Neural cell (in vitro differentiated cells): ENCODE measurements at regions not wholly inside any gene's neighbourhood (a gene's known extent, or its start where the extent isn't known, plus 50 kb on each side); places are given as distances from the start of the nearest gene placed in this dataset.

Source experiments
- H2AFZ ChIP-seq: fragments of 200-600, 300-800 bp; sonication (generic), shearing (Covaris generic); 2 replicates; pipeline ENCODE4 v1.6.0; 2014; ENCODE audit warnings: low read depth, mild to moderate bottlenecking, antibody characterized with exemption, low read length, moderate library complexity
- H3F3A ChIP-seq: fragments of 200-600 bp; shearing (Covaris generic); 2 replicates; pipeline ENCODE4 v1.6.1; 2016; ENCODE audit warnings: mild to moderate bottlenecking, moderate library complexity, mixed read lengths, antibody characterized with exemption, low read length; ENCODE audit not compliant: insufficient read depth, poor library complexity, severe bottlenecking
- H3K27ac ChIP-seq: fragments of 200-600, 300-800 bp; sonication (generic), shearing (Covaris generic); 2 replicates; pipeline ENCODE4 v1.5.1; 2014; ENCODE audit warnings: mild to moderate bottlenecking, low read length, moderate library complexity
- H3K27me3 ChIP-seq: fragments of 300-800, 200-600 bp; sonication (generic), shearing (Covaris generic); 2 replicates; pipeline ENCODE4 v1.6.0; 2014; ENCODE audit warnings: mild to moderate bottlenecking, low read depth, low read length, moderate library complexity; ENCODE audit not compliant: insufficient read depth
- H3K36me3 ChIP-seq: fragments of 300-800, 200-600 bp; sonication (generic), shearing (Covaris generic); 2 replicates; pipeline ENCODE4 v1.5.1; 2014; ENCODE audit warnings: mild to moderate bottlenecking, antibody characterized with exemption, low read length, moderate library complexity; ENCODE audit not compliant: insufficient read depth
- H3K4me2 ChIP-seq: fragments of 300-800, 200-600 bp; sonication (generic), shearing (Covaris generic); 2 replicates; pipeline ENCODE4 v1.6.0; 2014; ENCODE audit warnings: mild to moderate bottlenecking, low read length
- H3K4me3 ChIP-seq: fragments of 300-800, 200-600 bp; sonication (generic), shearing (Covaris generic); 2 replicates; pipeline ENCODE4 v1.5.1; 2014; ENCODE audit warnings: mild to moderate bottlenecking, low read length, moderate library complexity
- H3K79me2 ChIP-seq: fragments of 200-600 bp; shearing (Covaris generic); replicated peaks from 2 replicates; pipeline ENCODE4 v1.6.0; 2014; ENCODE audit warnings: mild to moderate bottlenecking, low read length, moderate library complexity; ENCODE audit not compliant: insufficient read depth
- H3K9ac ChIP-seq: fragments of 300-800, 200-600 bp; sonication (generic), shearing (Covaris generic); 2 replicates; pipeline ENCODE4 v1.6.1; 2016; ENCODE audit warnings: mild to moderate bottlenecking, low read length, mixed read lengths
- H3K9me2 ChIP-seq: fragments of 200-600 bp; shearing (Covaris generic); 2 replicates; pipeline ENCODE4 v1.6.1; 2016; ENCODE audit warnings: mild to moderate bottlenecking, low read length, mixed read lengths; ENCODE audit not compliant: insufficient read depth
- H3K9me3 ChIP-seq: fragments of 200-600, 300-800 bp; sonication (generic), shearing (Covaris generic); 2 replicates; pipeline ENCODE4 v1.6.1; 2016; ENCODE audit warnings: mild to moderate bottlenecking, mixed run types, low read length, moderate library complexity, mixed read lengths
- H4K20me1 ChIP-seq: fragments of 200-600 bp; shearing (Covaris generic); 2 replicates; pipeline ENCODE4 v1.6.1; 2016; ENCODE audit warnings: mild to moderate bottlenecking, mixed run types; ENCODE audit not compliant: insufficient read depth
- CTCF ChIP-seq: fragments of 450-650 bp; IDR thresholded peaks from 2 replicates; pipeline ENCODE4 v1.5.1; 2014; ENCODE audit warnings: antibody characterized with exemption, mild to moderate bottlenecking, moderate library complexity; ENCODE audit not compliant: poor library complexity, severe bottlenecking
- EP300 ChIP-seq: fragments of 450-650 bp; conservative IDR thresholded peaks from 2 replicates; pipeline ENCODE4 v1.6.1; 2014; ENCODE audit warnings: antibody characterized with exemption, mild to moderate bottlenecking, moderate library complexity; ENCODE audit not compliant: poor library complexity, severe bottlenecking
- EZH2 ChIP-seq: fragments of 200-600, 300-800 bp; shearing (Covaris generic), sonication (generic); IDR thresholded peaks from 2 replicates; pipeline ENCODE4 v1.6.1; 2014; ENCODE audit warnings: antibody characterized with exemption, low read length, borderline replicate concordance, mild to moderate bottlenecking; ENCODE audit not compliant: insufficient read depth, poor library complexity, severe bottlenecking
- MXI1 ChIP-seq: fragments of 450-650 bp; conservative IDR thresholded peaks from 2 replicates; pipeline ENCODE4 v1.6.1; 2014; ENCODE audit warnings: antibody characterized with exemption, mild to moderate bottlenecking; ENCODE audit not compliant: poor library complexity, severe bottlenecking
- POLR2AphosphoS5 ChIP-seq: IDR thresholded peaks from 2 replicates; pipeline ENCODE4 v1.6.1; 2012
- RAD21 ChIP-seq: fragments of 450-650 bp; conservative IDR thresholded peaks from 2 replicates; pipeline ENCODE4 v1.6.1; 2014; ENCODE audit warnings: antibody characterized with exemption, mild to moderate bottlenecking, moderate library complexity
- SMC3 ChIP-seq: fragments of 450-650 bp; conservative IDR thresholded peaks from 2 replicates; pipeline ENCODE4 v1.6.1; 2014; ENCODE audit warnings: antibody characterized with exemption, mild to moderate bottlenecking, moderate library complexity; ENCODE audit not compliant: poor library complexity
- TAF1 ChIP-seq: IDR thresholded peaks from 2 replicates; pipeline ENCODE4 v1.6.1; 2012; ENCODE audit warnings: low read depth
- TF ChIP-seq, protein P1 (sequence below): IDR thresholded peaks from 2 replicates; pipeline ENCODE4 v1.6.1; 2012; ENCODE audit warnings: borderline replicate concordance

DNA sequence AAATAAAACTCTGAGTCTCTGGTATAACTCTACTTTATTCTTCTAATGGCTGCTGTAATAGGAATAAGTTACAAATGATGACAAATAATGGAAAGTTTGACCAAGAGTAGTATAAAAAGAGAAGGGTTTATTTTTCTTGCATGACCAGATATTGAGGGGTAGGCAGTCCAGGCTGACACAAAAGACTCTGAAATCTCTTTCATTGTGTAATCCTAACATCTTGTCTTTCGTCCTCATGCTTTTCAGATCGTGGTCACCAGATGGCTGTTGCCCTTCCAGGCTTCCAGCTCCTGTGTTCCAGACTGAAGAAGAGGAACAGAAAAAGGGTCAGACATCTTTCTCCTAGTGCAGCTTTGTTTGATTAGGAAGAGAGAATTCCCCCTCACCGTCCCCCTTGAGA is 176.9 kb upstream of the GK2 start:
- Histone ChIP-seq H3K27me3 (no peaks in the 10 kb centered on the region), H3K9me3 (no peaks in the 10 kb centered on the region), H3K4me2 (no peak overlapping the region), H2AFZ (no peak overlapping the region), H3F3A (no peaks in the 10 kb centered on the region), H3K4me3 (no peak overlapping the region), H3K9ac (no peak overlapping the region), H3K36me3 (no peaks in the 10 kb centered on the region), H4K20me1 (no peaks in the 10 kb centered on the region), H3K9me2 (no peaks in the 10 kb centered on the region), H3K79me2 (no peaks in the 10 kb centered on the region), H3K27ac (no peak overlapping the region)
- TF ChIP-seq CTCF, result no peak

GRCh38 chr4:79584352-79584751 is 176.3 kb upstream of the GK2 start:
- no peak overlapping the region for H3K4me3 ChIP-seq

DNA sequence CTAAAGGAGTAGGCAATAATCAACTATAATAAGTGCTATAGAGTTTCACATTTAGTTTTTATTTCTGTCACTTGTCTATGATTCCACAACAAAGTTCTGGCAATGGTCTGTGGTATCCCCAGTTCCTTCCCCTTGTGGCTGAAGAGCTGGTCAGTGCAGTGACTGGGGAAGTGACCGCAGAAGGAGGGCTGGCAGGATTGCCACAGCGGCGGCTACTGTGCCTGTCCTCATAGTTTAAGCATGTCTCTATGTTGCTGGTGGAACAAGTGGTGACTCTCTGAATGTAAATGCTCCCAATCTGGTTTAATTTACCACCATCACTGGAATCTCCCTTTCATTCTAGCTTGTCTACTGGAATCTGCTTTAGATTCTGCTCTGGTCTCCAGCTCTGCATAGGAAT is 170.6 kb upstream of the GK2 start:
- Histone ChIP-seq H3K4me2 (no peak overlapping the region), H3K4me3 (no peak overlapping the region), H3K9me2 (no peaks in the 10 kb centered on the region), H3K9me3 (no peaks in the 10 kb centered on the region), H3F3A (no peaks in the 10 kb centered on the region), H3K79me2 (no peaks in the 10 kb centered on the region), H3K27ac (no peak overlapping the region), H4K20me1 (no peaks in the 10 kb centered on the region), H3K36me3 (no peaks in the 10 kb centered on the region), H2AFZ (no peak overlapping the region), H3K27me3 (no peaks in the 10 kb centered on the region), H3K9ac (no peak overlapping the region)
- TF ChIP-seq TAF1 (no peak), EZH2 (no peak), POLR2AphosphoS5 (no peak), RAD21 (no peak), MXI1 (no peak), CTCF (no peak), SMC3 (no peak), EP300 (no peak)
- TF ChIP-seq, protein P1, sequence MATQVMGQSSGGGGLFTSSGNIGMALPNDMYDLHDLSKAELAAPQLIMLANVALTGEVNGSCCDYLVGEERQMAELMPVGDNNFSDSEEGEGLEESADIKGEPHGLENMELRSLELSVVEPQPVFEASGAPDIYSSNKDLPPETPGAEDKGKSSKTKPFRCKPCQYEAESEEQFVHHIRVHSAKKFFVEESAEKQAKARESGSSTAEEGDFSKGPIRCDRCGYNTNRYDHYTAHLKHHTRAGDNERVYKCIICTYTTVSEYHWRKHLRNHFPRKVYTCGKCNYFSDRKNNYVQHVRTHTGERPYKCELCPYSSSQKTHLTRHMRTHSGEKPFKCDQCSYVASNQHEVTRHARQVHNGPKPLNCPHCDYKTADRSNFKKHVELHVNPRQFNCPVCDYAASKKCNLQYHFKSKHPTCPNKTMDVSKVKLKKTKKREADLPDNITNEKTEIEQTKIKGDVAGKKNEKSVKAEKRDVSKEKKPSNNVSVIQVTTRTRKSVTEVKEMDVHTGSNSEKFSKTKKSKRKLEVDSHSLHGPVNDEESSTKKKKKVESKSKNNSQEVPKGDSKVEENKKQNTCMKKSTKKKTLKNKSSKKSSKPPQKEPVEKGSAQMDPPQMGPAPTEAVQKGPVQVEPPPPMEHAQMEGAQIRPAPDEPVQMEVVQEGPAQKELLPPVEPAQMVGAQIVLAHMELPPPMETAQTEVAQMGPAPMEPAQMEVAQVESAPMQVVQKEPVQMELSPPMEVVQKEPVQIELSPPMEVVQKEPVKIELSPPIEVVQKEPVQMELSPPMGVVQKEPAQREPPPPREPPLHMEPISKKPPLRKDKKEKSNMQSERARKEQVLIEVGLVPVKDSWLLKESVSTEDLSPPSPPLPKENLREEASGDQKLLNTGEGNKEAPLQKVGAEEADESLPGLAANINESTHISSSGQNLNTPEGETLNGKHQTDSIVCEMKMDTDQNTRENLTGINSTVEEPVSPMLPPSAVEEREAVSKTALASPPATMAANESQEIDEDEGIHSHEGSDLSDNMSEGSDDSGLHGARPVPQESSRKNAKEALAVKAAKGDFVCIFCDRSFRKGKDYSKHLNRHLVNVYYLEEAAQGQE, result no peak

More at GRCh38 chr4:79584352-79584751, 176.3 kb upstream of the GK2 start:
- Histone ChIP-seq H3K9me2 (no peaks in the 10 kb centered on the region), H3K9ac (no peak overlapping the region), H3K9me3 (no peaks in the 10 kb centered on the region), H2AFZ (no peak overlapping the region), H3K36me3 (no peaks in the 10 kb centered on the region), H3K4me2 (no peak overlapping the region), H3K79me2 (no peaks in the 10 kb centered on the region), H3F3A (no peaks in the 10 kb centered on the region), H3K27me3 (no peaks in the 10 kb centered on the region), H3K27ac (no peak overlapping the region), H4K20me1 (no peaks in the 10 kb centered on the region)
- TF ChIP-seq SMC3 (no peak), POLR2AphosphoS5 (no peak)
- TF ChIP-seq, protein P1, result no peak
